Lower lobe of right lung (tissue), 2 donors: ENCODE measurements at regions not wholly inside any gene's neighbourhood (a gene's known extent, or its start where the extent isn't known, plus 50 kb on each side); places are given as distances from the start of the nearest gene placed in this dataset.
"Not testable (repeated sequence)": the region's sequence is repeated elsewhere in the genome, so short reads cannot be mapped to it uniquely, and the experiment has no call there.

Source experiments
- ATAC-seq, 2 donors: fragments of 200-7000 bp; cut with Tn5 transposase; one replicate each; pipeline ENCODE4 v1.9.1; 2020 to 2022; ENCODE audit warnings: mild to moderate bottlenecking in 2 of 2, moderate library complexity in 2 of 2
- DNase-seq: peaks from one replicate; pipeline ENCODE4 v3.0.0-alpha.2; 2020
- H3K27ac ChIP-seq: fragments of 200-600 bp; one replicate; pipeline ENCODE4 v1.8.0; 2022
- H3K27me3 ChIP-seq: fragments of 200-600 bp; one replicate; pipeline ENCODE4 v1.8.0; 2022; ENCODE audit warnings: low read depth
- H3K36me3 ChIP-seq: fragments of 200-600 bp; one replicate; pipeline ENCODE4 v1.8.0; 2022; ENCODE audit warnings: mild to moderate bottlenecking
- H3K4me1 ChIP-seq: fragments of 200-600 bp; one replicate; pipeline ENCODE4 v1.8.0; 2022
- H3K4me3 ChIP-seq: fragments of 200-600 bp; one replicate; pipeline ENCODE4 v1.8.0; 2022; ENCODE audit warnings: mild to moderate bottlenecking
- H3K9me3 ChIP-seq: fragments of 200-600 bp; one replicate; pipeline ENCODE4 v1.8.0; 2022
- CTCF ChIP-seq: fragments of 200-600 bp; IDR thresholded peaks from one replicate; pipeline ENCODE4 v1.8.0; 2022; ENCODE audit warnings: antibody characterized with exemption, mild to moderate bottlenecking
- intact Hi-C: fragments of 100-400 bp; cut with DNase I; formaldehyde crosslinking; loops from one replicate; pipeline ENCODE4 v1.11.0; 2022
- donor health status: DM: no; HTN: yes; CAD: no; lungs with severe emphysema.

DNA sequence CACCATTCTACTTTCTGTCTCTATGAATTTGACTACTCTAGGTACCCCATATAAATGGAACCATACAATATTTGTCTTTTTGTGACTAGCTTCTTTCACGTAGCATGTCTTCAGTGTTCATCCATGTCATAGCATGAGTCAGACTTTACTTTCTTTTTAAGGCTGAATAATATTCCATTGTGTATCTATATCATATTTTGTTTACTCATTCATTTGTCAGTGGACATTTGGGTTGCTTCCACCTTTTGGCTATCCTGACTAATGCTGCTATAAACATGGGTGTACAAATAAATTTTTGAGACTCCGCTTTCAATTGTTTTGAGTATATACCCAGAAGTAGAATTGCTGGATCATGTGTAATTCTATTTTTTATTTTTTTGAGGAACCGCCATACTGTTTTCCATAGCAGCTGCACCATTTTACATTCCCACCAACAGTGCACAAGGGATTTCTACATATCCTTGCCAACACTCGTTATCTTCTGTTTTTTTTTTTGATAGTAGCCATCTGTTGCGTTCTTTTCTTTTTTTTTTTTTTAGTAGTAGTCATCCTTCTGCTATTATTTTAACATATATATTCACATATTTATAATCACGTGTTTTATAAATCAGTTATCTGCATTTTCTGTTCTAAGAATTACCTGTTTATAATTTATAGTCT, 158.0 kb upstream of the MED14 start:
- Histone ChIP-seq H3K27ac (no peak overlapping the region), H3K36me3 (no peaks in the 10 kb centered on the region), H3K9me3 (no peaks in the 10 kb centered on the region), H3K4me1 (no peaks in the 10 kb centered on the region), H3K4me3 (no peak overlapping the region), H3K27me3 (no peaks in the 10 kb centered on the region)
- DNase-seq (no peak), ATAC-seq (no peak)
- no peak for TF ChIP-seq CTCF
- intact Hi-C loops: no loop called here

DNA sequence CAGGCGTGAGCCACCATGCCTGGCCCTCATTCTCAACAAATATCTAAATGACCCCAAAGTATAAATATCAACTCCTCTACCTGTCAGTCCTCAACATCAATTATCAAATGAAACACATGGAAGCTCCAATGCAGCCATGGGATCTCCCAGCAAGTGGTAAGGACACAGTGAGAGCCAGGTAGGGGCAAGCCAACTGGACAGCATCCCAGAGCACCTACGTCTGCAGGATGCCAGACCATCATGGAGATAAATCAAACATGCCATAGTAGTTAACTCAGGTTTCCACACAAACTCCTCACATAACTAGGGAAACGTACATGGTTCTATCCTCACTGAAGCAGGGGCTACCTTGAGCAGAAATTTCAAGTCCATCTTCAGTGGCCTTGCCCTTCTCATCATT, 159.9 kb upstream of the MED14 start:
- Histone ChIP-seq H3K4me1 (no peaks in the 10 kb centered on the region), H3K9me3 (no peaks in the 10 kb centered on the region), H3K27me3 (no peaks in the 10 kb centered on the region), H3K4me3 (no peak overlapping the region), H3K36me3 (no peaks in the 10 kb centered on the region), H3K27ac (no peak overlapping the region)
- no peak for TF ChIP-seq CTCF
- ATAC-seq: no peak
- intact Hi-C loops: no loop called here
- DNase-seq: no peak

GRCh38 chrX:40897718-40898270, 162.5 kb upstream of the MED14 start:
- no peak overlapping the region for H3K4me3 ChIP-seq
- TF ChIP-seq CTCF: no peak
- H3K27me3 ChIP-seq: no peaks in the 10 kb centered on the region
- H3K27ac ChIP-seq: no peak overlapping the region
- H3K36me3 ChIP-seq: no peaks in the 10 kb centered on the region
- no peaks in the 10 kb centered on the region for H3K4me1 ChIP-seq
- DNase-seq (no peak), ATAC-seq (no peak)
- no peaks in the 10 kb centered on the region for H3K9me3 ChIP-seq
- intact Hi-C loops: no loop called here

DNA sequence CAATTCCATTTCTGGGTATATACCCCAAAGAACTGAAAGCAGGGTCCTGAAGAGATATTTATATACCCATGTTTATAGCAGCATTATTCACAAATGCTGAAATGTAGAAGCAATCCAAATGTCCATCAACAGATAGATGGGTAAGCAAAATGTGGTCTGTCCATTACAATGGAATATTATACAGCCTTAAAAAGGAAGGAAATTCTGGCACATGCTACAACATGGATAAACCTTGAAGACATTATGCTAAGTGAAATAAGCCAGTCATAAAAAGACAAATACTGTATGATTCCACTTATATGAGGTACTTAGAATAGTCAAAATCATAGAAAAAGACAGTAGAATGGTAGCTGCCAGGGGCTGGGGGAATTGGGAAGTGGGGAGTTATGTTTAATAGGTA, 169.4 kb upstream of the MED14 start:
- H3K27ac ChIP-seq, H3K4me1 ChIP-seq, H3K4me3 ChIP-seq, H3K9me3 ChIP-seq, intact Hi-C loops, H3K27me3 ChIP-seq, ATAC-seq, H3K36me3 ChIP-seq, DNase-seq: not testable (repeated sequence)

- no peak for DNase-seq
- no peak for ATAC-seq
Measured at GRCh38 chrX:40908026-40908425, 172.7 kb upstream of the MED14 start.

More at GRCh38 chrX:40908026-40908425, 172.7 kb upstream of the MED14 start:
- H3K4me1 ChIP-seq: no peaks in the 10 kb centered on the region
- intact Hi-C loops: no loop called here
- no peaks in the 10 kb centered on the region for H3K27me3 ChIP-seq
- no peak for TF ChIP-seq CTCF
- no peak overlapping the region for H3K27ac ChIP-seq
- no peak overlapping the region for H3K4me3 ChIP-seq
- no peaks in the 10 kb centered on the region for H3K36me3 ChIP-seq
- H3K9me3 ChIP-seq: no peaks in the 10 kb centered on the region
